ENCODE measurements at regions not wholly inside any gene's neighbourhood (a gene's known extent, or its start where the extent isn't known, plus 50 kb on each side); places are given as distances from the start of the nearest gene placed in this dataset.

GRCh38 chr5:104928906-104929520, 1366.4 kb upstream of the NUDT12 start:
- TF ChIP-seq CTCF (IDR thresholded peaks at IDR 0.05) (no peak), EZH2 (IDR thresholded peaks at IDR 0.05; ENCODE audit: borderline replicate concordance, insufficient read depth, low read depth, low read length, poor library complexity, severe bottlenecking) (no peak)
